ENCODE measurements at regions not wholly inside any gene's neighbourhood (a gene's known extent, or its start where the extent isn't known, plus 50 kb on each side); places are given as distances from the start of the nearest gene placed in this dataset.
"Not testable (repeated sequence)": the region's sequence is repeated elsewhere in the genome, so short reads cannot be mapped to it uniquely, and the experiment has no call there.

GRCh38 chr13:55615081-55615480 is 1525.6 kb upstream of the PRR20A start:
- DNase-seq: no peak
- Mint-ChIP-seq H3K27me3 (no peaks in the 10 kb centered on the region), H3K36me3 (no peaks in the 10 kb centered on the region), H3K9me3 (peaks cover 6% of the 10 kb centered on the region), H3K27ac (no peak overlapping the region), H3K4me1 (no peaks in the 10 kb centered on the region), H3K4me3 (no peak overlapping the region)
- CTCF ChIA-PET: no interaction called here

GRCh38 chr13:55617241-55617640 is 1523.5 kb upstream of the PRR20A start:
- peaks cover 8% of the 10 kb centered on the region for H3K9me3 Mint-ChIP-seq
- DNase-seq: no peak
- H3K4me3 Mint-ChIP-seq: no peak overlapping the region
- no peaks in the 10 kb centered on the region for H3K27me3 Mint-ChIP-seq
- H3K36me3 Mint-ChIP-seq: no peaks in the 10 kb centered on the region
- H3K4me1 Mint-ChIP-seq: no peaks in the 10 kb centered on the region
- CTCF ChIA-PET: no interaction called here
- no peak overlapping the region for H3K27ac Mint-ChIP-seq

DNA sequence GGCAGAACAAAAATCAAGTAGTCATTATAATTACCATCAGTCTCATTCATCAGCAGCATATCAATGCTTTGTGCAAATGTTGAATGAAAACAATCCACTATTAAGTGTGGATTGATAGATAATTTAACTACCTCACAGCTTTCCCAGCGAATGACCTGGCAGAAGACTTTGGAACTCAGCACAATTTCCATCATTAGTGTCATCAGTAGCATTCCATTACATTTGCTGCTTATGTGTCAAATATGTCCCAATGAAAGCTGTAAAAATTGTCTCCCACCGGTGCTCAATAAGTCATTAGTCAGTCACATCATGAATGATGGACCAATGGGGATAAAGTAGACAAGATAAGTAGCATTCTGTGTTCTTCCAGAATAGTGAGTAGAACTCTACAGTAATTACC is 1513.5 kb upstream of the PRR20A start:
- H3K36me3 Mint-ChIP-seq: no peaks in the 10 kb centered on the region
- DNase-seq: no peak
- no peaks in the 10 kb centered on the region for H3K4me1 Mint-ChIP-seq
- CTCF ChIA-PET: no interaction called here
- no peaks in the 10 kb centered on the region for H3K27me3 Mint-ChIP-seq
- H3K4me3 Mint-ChIP-seq: no peak overlapping the region
- H3K27ac Mint-ChIP-seq: no peak overlapping the region
- H3K9me3 Mint-ChIP-seq: peaks cover 7% of the 10 kb centered on the region

- Mint-ChIP-seq H3K4me3 (no peak overlapping the region), H3K27ac (no peak overlapping the region), H3K36me3 (no peaks in the 10 kb centered on the region), H3K4me1 (no peaks in the 10 kb centered on the region), H3K27me3 (no peaks in the 10 kb centered on the region), H3K9me3 (peaks cover 9% of the 10 kb centered on the region)
- CTCF ChIA-PET: interaction anchor here (0.7 kb wide), 1 partner anchor 16 kb away, joined by 3 read pairs; no protein-coding TSS in a partner anchor
- no peak for DNase-seq
Observed at GRCh38 chr13:55632402-55632801, 1508.3 kb upstream of the PRR20A start.

GRCh38 chr13:55649485-55649884 is 1491.2 kb upstream of the PRR20A start:
- H3K9me3 Mint-ChIP-seq: peaks cover 2% of the 10 kb centered on the region
- H3K27ac Mint-ChIP-seq: no peak overlapping the region
- H3K27me3 Mint-ChIP-seq: no peaks in the 10 kb centered on the region
- H3K36me3 Mint-ChIP-seq: no peaks in the 10 kb centered on the region
- no peaks in the 10 kb centered on the region for H3K4me1 Mint-ChIP-seq
- no peak for DNase-seq
- H3K4me3 Mint-ChIP-seq: no peak overlapping the region
- CTCF ChIA-PET: no interaction called here

DNA sequence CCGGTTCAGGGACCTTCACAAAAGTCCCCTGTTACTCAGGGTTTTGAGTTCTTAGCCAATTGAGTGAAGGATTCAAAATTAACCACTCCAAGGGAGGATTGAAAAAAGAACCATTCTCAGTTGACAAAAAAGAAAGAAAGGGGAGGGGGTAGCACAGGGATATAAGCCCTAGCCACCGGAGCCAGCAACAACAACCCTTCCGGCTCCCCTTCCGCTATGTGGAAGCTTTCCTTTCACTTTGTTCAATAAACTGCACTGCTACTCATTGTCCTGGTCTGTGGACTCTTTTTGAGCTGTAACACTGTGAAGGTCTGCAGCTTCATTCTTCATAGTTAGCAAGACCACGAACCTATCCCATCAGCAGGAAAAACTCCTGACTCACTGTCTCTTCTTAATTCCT is 1488.1 kb upstream of the PRR20A start:
- no peaks in the 10 kb centered on the region for H3K4me1 Mint-ChIP-seq
- no peak overlapping the region for H3K4me3 Mint-ChIP-seq
- H3K36me3 Mint-ChIP-seq: peaks cover 1% of the 10 kb centered on the region
- H3K9me3 Mint-ChIP-seq: peaks cover 18% of the 10 kb centered on the region
- DNase-seq: no peak
- CTCF ChIA-PET: no interaction called here
- H3K27ac Mint-ChIP-seq: no peak overlapping the region
- H3K27me3 Mint-ChIP-seq: no peaks in the 10 kb centered on the region

DNA sequence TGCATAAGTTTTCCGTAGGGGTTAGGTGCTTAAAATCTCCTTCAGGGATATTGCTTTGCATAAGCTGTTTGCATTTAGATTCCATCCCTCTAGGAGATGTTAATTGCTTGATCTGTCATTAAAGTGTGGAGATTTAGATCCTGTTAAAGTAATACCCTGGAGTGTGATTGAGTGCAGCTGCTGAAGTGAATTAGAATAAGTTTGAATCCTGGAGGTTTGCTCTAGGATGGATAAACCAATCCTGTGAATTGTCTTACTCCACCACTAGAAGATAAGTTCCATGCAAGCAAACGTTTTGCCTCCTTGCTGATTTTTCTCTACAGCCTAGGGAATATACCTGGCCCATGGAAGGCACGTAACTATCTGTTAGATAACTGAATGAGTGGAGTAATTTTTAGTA is 1487.2 kb upstream of the PRR20A start:
- no peaks in the 10 kb centered on the region for H3K4me1 Mint-ChIP-seq
- CTCF ChIA-PET: interaction anchor here (0.7 kb wide), 1 partner anchor 192 kb away, joined by 3 read pairs; no protein-coding TSS in a partner anchor
- H3K36me3 Mint-ChIP-seq: peaks cover 1% of the 10 kb centered on the region
- no peak overlapping the region for H3K4me3 Mint-ChIP-seq
- DNase-seq: no peak
- H3K27ac Mint-ChIP-seq: no peak overlapping the region
- peaks cover 18% of the 10 kb centered on the region for H3K9me3 Mint-ChIP-seq
- H3K27me3 Mint-ChIP-seq: no peaks in the 10 kb centered on the region

DNA sequence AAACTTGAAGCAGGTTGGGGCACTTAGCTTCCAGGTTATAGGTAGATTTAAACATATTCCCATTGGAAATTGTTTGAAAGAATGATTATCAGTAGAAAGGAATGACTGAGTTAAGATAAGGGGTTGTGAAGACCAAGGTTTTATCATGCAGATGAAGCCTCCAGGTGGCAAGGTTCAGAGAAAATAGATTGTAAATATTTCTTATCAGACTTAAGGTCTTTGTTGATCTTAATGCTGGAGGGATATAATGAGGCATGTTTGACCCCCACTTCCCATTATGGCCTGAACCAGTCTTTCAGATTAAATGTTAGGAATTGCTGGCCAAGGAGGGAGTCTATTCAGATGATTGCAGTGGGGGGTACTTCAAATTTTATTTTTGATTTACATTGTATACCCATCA is 1486.5 kb upstream of the PRR20A start:
- CTCF ChIA-PET: interaction anchor here (0.7 kb wide), 1 partner anchor 191 kb away, joined by 3 read pairs; no protein-coding TSS in a partner anchor
- H3K4me3 Mint-ChIP-seq: no peak overlapping the region
- peaks cover 1% of the 10 kb centered on the region for H3K36me3 Mint-ChIP-seq
- H3K27ac Mint-ChIP-seq: no peak overlapping the region
- peaks cover 18% of the 10 kb centered on the region for H3K9me3 Mint-ChIP-seq
- no peaks in the 10 kb centered on the region for H3K27me3 Mint-ChIP-seq
- DNase-seq: no peak
- no peaks in the 10 kb centered on the region for H3K4me1 Mint-ChIP-seq

DNA sequence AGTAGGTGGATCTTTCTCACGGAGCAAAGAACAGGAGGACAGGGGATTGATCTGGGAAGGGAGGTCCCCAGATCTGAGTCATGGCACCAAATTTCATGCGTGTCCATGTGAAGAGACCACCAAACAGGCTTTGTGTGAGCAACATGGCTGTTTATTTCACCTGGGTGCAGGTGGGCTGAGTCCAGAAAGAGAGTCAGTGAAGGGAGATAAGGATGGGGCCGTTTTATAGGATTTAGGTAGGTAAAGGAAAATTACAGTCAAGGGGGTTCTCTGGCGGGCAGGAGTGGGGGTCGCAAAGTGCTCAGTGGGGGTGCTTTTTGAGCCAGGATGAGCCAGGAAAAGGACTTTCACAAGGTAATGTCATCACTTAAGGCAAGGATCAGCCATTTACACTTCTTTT is 1480.5 kb upstream of the PRR20A start:
- H3K27me3 Mint-ChIP-seq, H3K27ac Mint-ChIP-seq, H3K4me3 Mint-ChIP-seq, CTCF ChIA-PET, DNase-seq, H3K4me1 Mint-ChIP-seq, H3K36me3 Mint-ChIP-seq: not testable (repeated sequence)
- H3K9me3 Mint-ChIP-seq: peaks cover 21% of the 10 kb centered on the region

DNA sequence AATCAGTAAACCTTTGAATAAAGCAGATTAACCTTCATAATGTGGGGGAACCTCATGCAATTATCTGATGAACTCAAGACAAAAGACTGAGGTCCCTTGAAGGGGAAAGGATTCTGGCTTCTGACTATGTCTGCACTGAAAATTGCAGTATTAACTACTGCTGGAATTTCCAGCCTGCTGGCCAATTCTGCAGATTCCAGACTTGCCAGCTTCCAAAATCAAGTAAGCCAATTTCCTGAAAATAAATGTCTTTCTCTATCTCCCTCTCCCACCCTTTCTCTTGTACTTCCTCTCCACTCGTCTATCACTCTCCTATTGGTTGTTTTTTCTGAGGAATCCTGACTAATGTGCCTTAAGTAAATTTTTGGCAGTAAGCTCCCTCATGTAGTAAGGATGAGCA is 1479.9 kb upstream of the PRR20A start:
- Mint-ChIP-seq H3K4me1 (no peaks in the 10 kb centered on the region), H3K9me3 (peaks cover 21% of the 10 kb centered on the region), H3K36me3 (peaks cover 1% of the 10 kb centered on the region), H3K27ac (no peak overlapping the region), H3K4me3 (no peak overlapping the region), H3K27me3 (no peaks in the 10 kb centered on the region)
- CTCF ChIA-PET: no interaction called here
- DNase-seq: no peak

GRCh38 chr13:55661505-55661904 is 1479.2 kb upstream of the PRR20A start:
- Mint-ChIP-seq H3K4me3 (no peak overlapping the region), H3K9me3 (peaks cover 16% of the 10 kb centered on the region), H3K27ac (no peak overlapping the region), H3K4me1 (no peaks in the 10 kb centered on the region), H3K27me3 (no peaks in the 10 kb centered on the region), H3K36me3 (peaks cover under 1% of the 10 kb centered on the region)
- CTCF ChIA-PET: no interaction called here
- no peak for DNase-seq

- no peak overlapping the region for H3K27ac Mint-ChIP-seq
- H3K36me3 Mint-ChIP-seq: no peaks in the 10 kb centered on the region
- no peaks in the 10 kb centered on the region for H3K4me1 Mint-ChIP-seq
- peaks cover 7% of the 10 kb centered on the region for H3K9me3 Mint-ChIP-seq
- H3K27me3 Mint-ChIP-seq: no peaks in the 10 kb centered on the region
- no peak for DNase-seq
- no peak overlapping the region for H3K4me3 Mint-ChIP-seq
- CTCF ChIA-PET: no interaction called here
Observed at GRCh38 chr13:55664178-55664577, 1476.5 kb upstream of the PRR20A start.

GRCh38 chr13:55669051-55669450 is 1471.7 kb upstream of the PRR20A start:
- no peak overlapping the region for H3K27ac Mint-ChIP-seq
- peaks cover 11% of the 10 kb centered on the region for H3K9me3 Mint-ChIP-seq
- no peaks in the 10 kb centered on the region for H3K27me3 Mint-ChIP-seq
- CTCF ChIA-PET: no interaction called here
- no peak for DNase-seq
- H3K4me3 Mint-ChIP-seq: no peak overlapping the region
- H3K4me1 Mint-ChIP-seq: no peaks in the 10 kb centered on the region
- H3K36me3 Mint-ChIP-seq: no peaks in the 10 kb centered on the region

DNA sequence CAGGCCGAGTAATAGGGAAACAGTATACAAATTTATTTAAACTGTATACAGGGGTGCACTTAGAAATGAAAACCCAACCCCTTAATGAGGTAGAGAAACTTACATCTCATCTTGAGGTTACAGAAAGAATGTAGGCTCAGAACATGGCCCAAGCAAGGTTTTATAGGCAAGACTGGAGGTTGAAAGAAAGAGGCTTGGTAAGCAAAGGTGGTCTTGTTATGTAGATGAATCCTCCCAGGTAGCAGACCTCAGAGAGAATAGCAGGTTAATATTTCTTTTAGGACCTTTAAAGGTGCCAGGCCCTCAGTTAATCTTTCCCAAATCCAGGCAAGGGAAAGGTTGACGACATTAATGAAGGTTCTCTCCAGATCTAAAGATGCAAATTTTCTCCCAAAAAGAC is 1466.8 kb upstream of the PRR20A start:
- no peak overlapping the region for H3K27ac Mint-ChIP-seq
- no peaks in the 10 kb centered on the region for H3K36me3 Mint-ChIP-seq
- CTCF ChIA-PET: no interaction called here
- H3K27me3 Mint-ChIP-seq: no peaks in the 10 kb centered on the region
- no peak for DNase-seq
- H3K9me3 Mint-ChIP-seq: peaks cover 11% of the 10 kb centered on the region
- H3K4me3 Mint-ChIP-seq: no peak overlapping the region
- H3K4me1 Mint-ChIP-seq: no peaks in the 10 kb centered on the region

- no peaks in the 10 kb centered on the region for H3K4me1 Mint-ChIP-seq
- CTCF ChIA-PET: no interaction called here
- H3K27me3 Mint-ChIP-seq: no peaks in the 10 kb centered on the region
- H3K27ac Mint-ChIP-seq: no peak overlapping the region
- H3K9me3 Mint-ChIP-seq: peaks cover 3% of the 10 kb centered on the region
- H3K4me3 Mint-ChIP-seq: no peak overlapping the region
- DNase-seq: no peak
- no peaks in the 10 kb centered on the region for H3K36me3 Mint-ChIP-seq
Observed at GRCh38 chr13:55682776-55683175, 1457.9 kb upstream of the PRR20A start.

GRCh38 chr13:55705526-55705925 is 1435.2 kb upstream of the PRR20A start:
- CTCF ChIA-PET: no interaction called here
- no peaks in the 10 kb centered on the region for H3K27me3 Mint-ChIP-seq
- DNase-seq: no peak
- H3K36me3 Mint-ChIP-seq: no peaks in the 10 kb centered on the region
- H3K27ac Mint-ChIP-seq: no peak overlapping the region
- peaks cover 4% of the 10 kb centered on the region for H3K9me3 Mint-ChIP-seq
- H3K4me1 Mint-ChIP-seq: no peaks in the 10 kb centered on the region
- H3K4me3 Mint-ChIP-seq: no peak overlapping the region

Measured in activated naive CD4-positive, alpha-beta T cell treated with anti-CD3 and anti-CD28 coated beads, Interleukin-2, amount 10 ng/mL, durations not matched to agents 7 days and 5 days (primary cell).